H9 (cell line): ENCODE measurements at regions not wholly inside any gene's neighbourhood (a gene's known extent, or its start where the extent isn't known, plus 50 kb on each side); places are given as distances from the start of the nearest gene placed in this dataset.

Source experiments
- DNase-seq: peaks from one replicate; pipeline ENCODE4 v3.0.0-alpha.2; 2017
- H2AFZ ChIP-seq: one replicate; pipeline ENCODE4 v1.6.1; 2013; ENCODE audit warnings: mild to moderate bottlenecking, low read length, control low read depth, moderate library complexity
- H2AK5ac ChIP-seq: 2 replicates; pipeline ENCODE4 v1.6.1; 2013; ENCODE audit warnings: low read length, control low read depth, mixed read lengths; ENCODE audit not compliant: insufficient read length
- H2BK120ac ChIP-seq: one replicate; pipeline ENCODE4 v1.6.1; 2013; ENCODE audit warnings: low read depth, mild to moderate bottlenecking, low read length, control low read depth, inconsistent platforms; ENCODE audit not compliant: poor library complexity, severe bottlenecking
- H2BK12ac ChIP-seq: 2 replicates; pipeline ENCODE4 v1.6.1; 2013; ENCODE audit warnings: low read length, control low read depth, mixed read lengths, low read depth; ENCODE audit not compliant: insufficient read length
- H2BK15ac ChIP-seq: 2 replicates; pipeline ENCODE4 v1.6.1; 2013; ENCODE audit warnings: low read depth, low read length, control low read depth
- H2BK20ac ChIP-seq: one replicate; pipeline ENCODE4 v1.6.1; 2013; ENCODE audit warnings: low read depth, mild to moderate bottlenecking, low read length, control low read depth, inconsistent platforms; ENCODE audit not compliant: poor library complexity, severe bottlenecking
- H2BK5ac ChIP-seq: 2 replicates; pipeline ENCODE4 v1.6.1; 2013; ENCODE audit warnings: low read length, control low read depth, mixed read lengths; ENCODE audit not compliant: insufficient read length
- H3K14ac ChIP-seq: 2 replicates; pipeline ENCODE4 v1.6.1; 2013; ENCODE audit warnings: low read length, control low read depth; ENCODE audit not compliant: insufficient read depth
- H3K18ac ChIP-seq: 2 replicates; pipeline ENCODE4 v1.6.1; 2013; ENCODE audit warnings: low read depth, mild to moderate bottlenecking, mixed read lengths, low read length, control low read depth; ENCODE audit not compliant: insufficient read length
- H3K23ac ChIP-seq: 2 replicates; pipeline ENCODE4 v1.6.1; 2013; ENCODE audit warnings: low read length, control low read depth, mixed read lengths, low read depth; ENCODE audit not compliant: insufficient read length
- H3K23me2 ChIP-seq: 2 replicates; pipeline ENCODE4 v1.6.1; 2013; ENCODE audit warnings: low read depth, mild to moderate bottlenecking, mixed read lengths, low read length, control low read depth; ENCODE audit not compliant: insufficient read length, poor library complexity, severe bottlenecking
- H3K27ac ChIP-seq: 2 replicates; pipeline ENCODE4 v1.5.1; 2013; ENCODE audit warnings: low read length, control low read depth, mixed read lengths, low read depth; ENCODE audit not compliant: insufficient read length
- H3K27me3 ChIP-seq: 2 replicates; pipeline ENCODE4 v1.6.1; 2013; ENCODE audit warnings: low read length, control low read depth, inconsistent platforms; ENCODE audit not compliant: insufficient read depth
- H3K4ac ChIP-seq: 2 replicates; pipeline ENCODE4 v1.6.1; 2013; ENCODE audit warnings: low read depth, mild to moderate bottlenecking, control low read depth, inconsistent platforms, low read length, moderate library complexity
- H3K4me1 ChIP-seq: 2 replicates; pipeline ENCODE4 v1.6.1; 2013; ENCODE audit warnings: low read length, control low read depth, inconsistent platforms; ENCODE audit not compliant: insufficient read depth
- H3K4me2 ChIP-seq: 2 replicates; pipeline ENCODE4 v1.6.1; 2013; ENCODE audit warnings: low read length, control low read depth, mixed read lengths; ENCODE audit not compliant: insufficient read length, insufficient read depth
- H3K56ac ChIP-seq: 2 replicates; pipeline ENCODE4 v1.6.1; 2013; ENCODE audit warnings: low read depth, mild to moderate bottlenecking, mixed read lengths, low read length, control low read depth; ENCODE audit not compliant: insufficient read length
- H3K79me1 ChIP-seq: 2 replicates; pipeline ENCODE4 v1.6.1; 2013; ENCODE audit warnings: low read depth, mild to moderate bottlenecking, moderate library complexity, low read length, control low read depth, inconsistent platforms; ENCODE audit not compliant: insufficient read depth, poor library complexity, severe bottlenecking
- H3K79me2 ChIP-seq: 2 replicates; pipeline ENCODE4 v1.6.1; 2013; ENCODE audit warnings: low read length, control low read depth, inconsistent platforms; ENCODE audit not compliant: insufficient read depth
- H3K9ac ChIP-seq: 2 replicates; pipeline ENCODE4 v1.6.1; 2013; ENCODE audit warnings: low read length, control low read depth, mixed read lengths; ENCODE audit not compliant: insufficient read length; ENCODE audit errors: extremely low read depth
- H3K9me3 ChIP-seq: one replicate; pipeline ENCODE4 v1.6.1; 2013; ENCODE audit warnings: low read depth, low read length, inconsistent platforms; ENCODE audit not compliant: control insufficient read depth
- H3T11ph ChIP-seq: one replicate; pipeline ENCODE4 v1.6.1; 2013; ENCODE audit warnings: mild to moderate bottlenecking, low read length, control low read depth, inconsistent platforms
- H4K20me1 ChIP-seq: one replicate; pipeline ENCODE4 v1.6.1; 2013; ENCODE audit not compliant: control insufficient read depth, insufficient read length, insufficient read depth
- H4K5ac ChIP-seq: 2 replicates; pipeline ENCODE4 v1.6.1; 2013; ENCODE audit warnings: low read depth, mild to moderate bottlenecking, mixed read lengths, low read length, control low read depth; ENCODE audit not compliant: insufficient read length
- H4K8ac ChIP-seq: replicated peaks from 2 replicates; pipeline ENCODE4 v1.6.1; 2013; ENCODE audit warnings: low read length, control low read depth, mixed read lengths, low read depth; ENCODE audit not compliant: insufficient read length
- H4K91ac ChIP-seq: 2 replicates; pipeline ENCODE4 v1.6.1; 2013; ENCODE audit warnings: low read depth, mild to moderate bottlenecking, moderate library complexity, mixed read lengths, low read length, control low read depth; ENCODE audit not compliant: insufficient read length
- H3K27ac Mint-ChIP-seq, 3 experiments: 2 replicates in 2 of 3; 3 replicates in 1 of 3; pipeline ENCODE4 v1.8.0; 2020 to 2021; ENCODE audit warnings: mixed read lengths in 3 of 3, mild to moderate bottlenecking in 1 of 3, moderate library complexity in 1 of 3
- H3K27me3 Mint-ChIP-seq: 2 replicates; pipeline ENCODE4 v1.8.0; 2021; ENCODE audit warnings: low read depth, mild to moderate bottlenecking, moderate library complexity, mixed read lengths
- H3K36me3 Mint-ChIP-seq, 3 experiments: 2 replicates in 2 of 3; 3 replicates in 1 of 3; pipeline ENCODE4 v1.8.0; 2020 to 2021; ENCODE audit warnings: low read depth in 3 of 3, mixed read lengths in 3 of 3; ENCODE audit not compliant: insufficient read depth in 1 of 3
- H3K4me1 Mint-ChIP-seq, 2 experiments: 2 replicates each; pipeline ENCODE4 v1.8.0; 2020; ENCODE audit warnings: mixed read lengths in 2 of 2
- H3K4me3 Mint-ChIP-seq, 2 experiments: 2 replicates in 1 of 2; 3 replicates in 1 of 2; pipeline ENCODE4 v1.8.0; 2020 to 2021; ENCODE audit warnings: mild to moderate bottlenecking in 2 of 2, mixed read lengths in 2 of 2, moderate library complexity in 1 of 2
- H3K9me3 Mint-ChIP-seq, 2 experiments: 2 replicates in 1 of 2; 3 replicates in 1 of 2; pipeline ENCODE4 v1.8.0; 2020; ENCODE audit warnings: mild to moderate bottlenecking in 2 of 2, mixed read lengths in 2 of 2, moderate library complexity in 1 of 2
- CTCF ChIP-seq: fragments of 200-600 bp; sonication (generic); conservative IDR thresholded peaks from 3 replicates; pipeline ENCODE4 v1.8.0; 2021; ENCODE audit warnings: antibody characterized with exemption, mild to moderate bottlenecking
- WGBS: extraction: QIAGEN DNeasy Blood & Tissue Kit; methylation state at CpG from one replicate; pipeline ENCODE4 v1.1.7; 2013; ENCODE audit warnings: missing lambda C conversion rate, low lambda C conversion rate, mixed read lengths; ENCODE audit not compliant: insufficient read length; ENCODE audit errors: extremely low coverage; 5-methylcytosine and 5-hydroxymethylcytosine counted together

DNA sequence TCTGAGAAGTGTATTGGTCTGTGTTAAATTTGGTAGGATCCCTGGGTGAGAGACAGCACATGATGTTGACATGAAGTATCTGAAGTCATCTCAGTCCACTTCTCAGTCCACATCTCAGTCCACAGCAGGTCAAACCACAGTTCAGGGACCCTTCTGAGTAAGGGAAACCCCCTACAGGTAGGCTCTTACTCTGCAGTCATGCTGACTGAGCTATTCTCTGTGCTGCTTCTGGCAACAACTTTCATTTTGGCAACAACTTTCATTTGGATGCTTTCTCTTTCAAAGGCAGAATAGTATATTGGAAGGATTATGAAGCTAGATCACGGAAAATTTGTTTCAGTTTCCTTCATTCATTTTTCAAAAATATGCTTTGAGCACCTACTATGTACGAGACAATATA, 178.2 kb upstream of the GOLIM4 start:
- Histone ChIP-seq H2BK5ac (no peak overlapping the region), H2BK120ac (no peak overlapping the region), H3K4me1 (peaks cover 10% of the 10 kb centered on the region), H3K27me3 (no peaks in the 10 kb centered on the region), H4K8ac (no peak overlapping the region), H2BK12ac (no peak overlapping the region), H2AFZ (no peak overlapping the region), H4K5ac (no peak overlapping the region), H3K27ac (no peak overlapping the region), H3K56ac (no peak overlapping the region), H3T11ph (no peak overlapping the region), H3K79me2 (no peaks in the 10 kb centered on the region), H3K23ac (no peak overlapping the region), H2BK15ac (no peak overlapping the region), H3K4ac (no peak overlapping the region), H3K9me3 (no peaks in the 10 kb centered on the region), H3K4me2 (no peak overlapping the region), H4K91ac (no peak overlapping the region), H3K9ac (no peak overlapping the region), H2AK5ac (no peak overlapping the region), H3K18ac (no peak overlapping the region), H2BK20ac (no peak overlapping the region), H3K14ac (no peak overlapping the region), H4K20me1 (no peaks in the 10 kb centered on the region), H3K23me2 (no peaks in the 10 kb centered on the region), H3K79me1 (no peaks in the 10 kb centered on the region)
- Mint-ChIP-seq H3K4me1 (peaks cover 28 to 29% of the 10 kb centered on the region in 2 experiments), H3K36me3 (peaks cover 0 to 19% (median 6%) of the 10 kb centered on the region in 3 experiments; a peak in 5 of 7 replicates), H3K27me3 (peaks cover 6% of the 10 kb centered on the region), H3K9me3 (peaks cover 0 to 20% of the 10 kb centered on the region in 2 experiments; a peak in 3 of 5 replicates), H3K27ac (no peak overlapping the region; a peak in 1 of 7 replicates), H3K4me3 (no peak overlapping the region)
- DNase-seq, result no peak
- WGBS, result no CpG with 5 or more reads among the region's 2 CpGs
- TF ChIP-seq CTCF, result no peak
